ENCODE measurements at regions not wholly inside any gene's neighbourhood (a gene's known extent, or its start where the extent isn't known, plus 50 kb on each side); places are given as distances from the start of the nearest gene placed in this dataset.
"Not testable (repeated sequence)": the region's sequence is repeated elsewhere in the genome, so short reads cannot be mapped to it uniquely, and the experiment has no call there.

DNA sequence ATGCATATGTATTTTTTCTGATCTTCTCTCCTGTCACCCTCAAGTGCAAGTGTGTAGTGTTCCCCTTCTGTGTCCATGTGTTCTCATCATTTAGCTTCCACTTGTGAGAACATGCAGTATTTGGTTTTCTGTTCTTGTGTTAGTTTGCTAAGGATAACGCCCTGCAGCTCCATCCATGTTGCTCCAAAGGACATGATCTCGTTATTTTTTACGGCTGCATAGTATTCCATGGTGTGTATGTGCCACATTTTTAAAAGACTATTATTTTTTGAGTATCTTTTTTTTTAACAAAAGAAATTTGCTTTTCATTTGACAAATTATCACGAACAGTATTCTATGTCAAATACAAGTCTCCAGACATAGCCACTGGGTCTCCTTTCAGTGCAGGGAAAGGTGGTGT lies 110.1 kb upstream of the ZNF746 start:
- DNase-seq (ENCODE audit: low read depth in 4 of 4, low spot score in 3 of 4) = no peak

DNA sequence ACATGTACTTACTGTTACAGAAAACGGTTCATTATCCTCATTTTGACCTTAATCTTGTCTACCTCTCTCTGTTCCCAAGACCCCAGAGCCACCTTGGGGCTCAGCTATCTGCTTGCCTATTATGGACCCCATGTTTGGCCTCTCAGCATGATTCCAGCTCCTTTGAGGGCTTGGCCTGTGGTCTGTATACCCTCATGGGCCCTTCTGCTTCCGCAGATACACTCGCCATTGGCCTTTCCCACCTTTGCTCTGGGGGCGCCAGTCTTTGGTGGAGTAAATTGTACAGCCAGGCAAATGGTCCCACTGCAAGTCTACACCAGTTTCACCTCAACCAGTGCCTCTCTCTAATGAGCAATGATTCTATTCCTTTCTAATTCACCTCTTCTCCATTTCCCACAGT lies 109.2 kb upstream of the ZNF746 start:
- no peak for DNase-seq (ENCODE audit: low read depth in 4 of 4, low spot score in 3 of 4)

DNA sequence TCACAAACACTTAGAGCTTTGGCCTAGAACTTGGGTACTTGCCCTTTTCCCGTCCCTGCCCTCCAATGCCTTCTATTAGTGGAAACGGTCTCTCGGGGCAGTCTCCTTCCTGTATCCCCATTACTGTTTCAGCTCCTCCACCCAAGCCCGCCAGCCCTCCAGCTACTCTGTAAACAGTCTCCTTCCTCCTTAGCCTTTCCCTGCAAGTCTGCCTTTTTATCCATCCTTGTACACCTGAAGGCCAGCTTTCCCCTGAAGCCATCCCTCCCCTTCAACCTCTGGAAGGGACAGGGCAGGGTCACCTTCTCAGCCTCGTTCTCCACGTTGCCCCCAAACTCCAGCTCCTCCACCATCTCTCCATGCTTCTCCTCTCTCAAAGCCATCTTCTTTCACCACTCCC lies 108.1 kb upstream of the ZNF746 start:
- no peak for DNase-seq (ENCODE audit: low read depth in 4 of 4, low spot score in 3 of 4)

DNA sequence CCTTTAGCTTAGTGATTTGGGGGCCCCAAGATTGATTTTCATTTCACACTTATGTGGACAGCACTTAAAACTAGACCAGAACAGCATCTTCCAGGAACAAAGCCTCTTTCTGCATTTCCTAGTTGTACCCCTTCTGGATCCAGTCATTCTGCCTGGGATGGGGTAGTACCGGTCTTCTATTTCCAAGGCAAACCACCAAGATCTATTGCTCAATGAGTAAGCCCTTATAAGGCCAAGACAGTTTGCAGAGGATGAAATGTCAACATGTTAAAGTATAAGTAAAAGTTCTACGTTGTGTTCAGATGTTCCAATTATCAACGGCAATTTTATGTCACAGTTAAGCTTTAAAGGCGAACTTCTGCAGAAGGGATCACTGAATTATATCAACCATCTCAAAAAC lies 106.9 kb upstream of the ZNF746 start:
- DNase-seq (ENCODE audit: low read depth in 4 of 4, low spot score in 3 of 4) = no peak

- not testable (repeated sequence) for DNase-seq (ENCODE audit: low read depth in 4 of 4, low spot score in 3 of 4)
Measured at GRCh38 chr7:149600669-149601330, 103.2 kb upstream of the ZNF746 start.

DNA sequence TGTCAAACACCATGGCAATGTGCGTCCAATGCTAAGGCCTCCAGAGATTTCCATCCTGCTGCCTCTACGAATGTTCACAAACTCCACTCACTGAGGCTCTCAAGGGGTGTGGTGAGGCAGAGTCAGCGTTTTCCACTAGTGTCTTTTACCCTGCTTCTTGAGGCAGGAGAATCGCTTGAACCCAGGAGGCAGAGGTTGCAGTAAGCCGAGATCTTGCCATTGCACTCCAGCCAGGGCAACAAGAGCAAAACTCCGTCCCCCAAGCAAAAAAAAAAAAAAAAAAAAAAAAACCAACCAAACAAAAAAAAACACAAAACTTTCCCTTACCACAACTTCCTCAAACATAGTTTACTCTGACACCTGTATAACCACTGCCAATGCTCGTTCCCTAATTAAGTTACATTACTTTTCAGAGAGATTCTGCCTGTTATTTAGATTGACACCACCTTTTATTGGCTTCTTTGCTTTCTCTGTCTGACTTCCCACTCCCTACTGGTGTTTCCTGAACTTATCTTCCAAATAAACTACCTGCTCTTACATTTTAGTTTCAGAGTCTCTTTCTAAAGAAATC lies 102.1 kb upstream of the ZNF746 start:
- no peak for DNase-seq (ENCODE audit: low read depth in 4 of 4, low spot score in 3 of 4)

- no peak for DNase-seq (ENCODE audit: low read depth in 4 of 4, low spot score in 3 of 4)
Measured at GRCh38 chr7:149598721-149599308, 101.2 kb upstream of the ZNF746 start.

DNA sequence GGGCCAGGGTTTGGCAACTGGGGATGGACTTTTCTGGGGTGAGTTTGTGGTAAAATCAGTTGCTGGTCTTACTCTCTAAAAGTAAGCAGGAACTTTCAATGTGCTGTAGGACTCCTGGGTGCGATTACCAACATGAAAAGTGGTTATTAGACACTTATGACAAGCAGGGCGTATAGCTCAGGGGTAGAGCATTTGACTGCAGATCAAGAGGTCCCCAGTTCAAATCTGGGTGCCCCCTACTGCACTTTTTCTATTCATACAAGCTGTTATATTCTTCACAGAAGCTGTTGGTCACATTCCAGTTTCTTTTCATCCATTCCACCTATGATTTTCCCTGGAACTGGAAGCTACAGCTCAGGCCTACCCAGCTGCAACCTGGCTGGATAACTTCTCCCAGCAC lies 100.2 kb upstream of the ZNF746 start:
- DNase-seq (ENCODE audit: low read depth in 4 of 4, low spot score in 3 of 4) = not testable (repeated sequence)

- no peak for DNase-seq (ENCODE audit: low read depth in 4 of 4, low spot score in 3 of 4)
Measured at GRCh38 chr7:149595541-149595940, 97.9 kb upstream of the ZNF746 start.

- no peak for DNase-seq (ENCODE audit: low read depth in 4 of 4, low spot score in 3 of 4)
Measured at GRCh38 chr7:149595078-149595477, 97.5 kb upstream of the ZNF746 start.

DNA sequence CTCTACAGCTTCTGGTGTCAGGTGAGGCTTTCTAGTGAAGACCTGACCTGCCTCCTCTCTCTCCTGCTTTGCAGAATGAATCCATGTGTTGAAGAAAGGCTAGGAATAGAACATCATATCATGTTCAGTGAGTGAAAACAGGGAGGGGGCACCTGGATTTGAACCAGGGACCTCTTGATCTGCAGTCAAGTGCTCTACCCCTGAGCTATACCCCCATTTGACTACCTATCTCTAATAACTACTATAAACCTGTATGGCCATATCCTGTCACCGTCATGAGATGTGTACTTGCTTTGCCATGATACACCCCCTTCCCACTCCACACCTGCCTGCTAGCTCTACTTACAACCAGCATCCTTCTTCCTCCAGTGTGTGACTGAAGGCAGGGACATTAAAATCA lies 91.3 kb upstream of the ZNF746 start:
- no peak for DNase-seq (ENCODE audit: low read depth in 4 of 4, low spot score in 3 of 4)

DNA sequence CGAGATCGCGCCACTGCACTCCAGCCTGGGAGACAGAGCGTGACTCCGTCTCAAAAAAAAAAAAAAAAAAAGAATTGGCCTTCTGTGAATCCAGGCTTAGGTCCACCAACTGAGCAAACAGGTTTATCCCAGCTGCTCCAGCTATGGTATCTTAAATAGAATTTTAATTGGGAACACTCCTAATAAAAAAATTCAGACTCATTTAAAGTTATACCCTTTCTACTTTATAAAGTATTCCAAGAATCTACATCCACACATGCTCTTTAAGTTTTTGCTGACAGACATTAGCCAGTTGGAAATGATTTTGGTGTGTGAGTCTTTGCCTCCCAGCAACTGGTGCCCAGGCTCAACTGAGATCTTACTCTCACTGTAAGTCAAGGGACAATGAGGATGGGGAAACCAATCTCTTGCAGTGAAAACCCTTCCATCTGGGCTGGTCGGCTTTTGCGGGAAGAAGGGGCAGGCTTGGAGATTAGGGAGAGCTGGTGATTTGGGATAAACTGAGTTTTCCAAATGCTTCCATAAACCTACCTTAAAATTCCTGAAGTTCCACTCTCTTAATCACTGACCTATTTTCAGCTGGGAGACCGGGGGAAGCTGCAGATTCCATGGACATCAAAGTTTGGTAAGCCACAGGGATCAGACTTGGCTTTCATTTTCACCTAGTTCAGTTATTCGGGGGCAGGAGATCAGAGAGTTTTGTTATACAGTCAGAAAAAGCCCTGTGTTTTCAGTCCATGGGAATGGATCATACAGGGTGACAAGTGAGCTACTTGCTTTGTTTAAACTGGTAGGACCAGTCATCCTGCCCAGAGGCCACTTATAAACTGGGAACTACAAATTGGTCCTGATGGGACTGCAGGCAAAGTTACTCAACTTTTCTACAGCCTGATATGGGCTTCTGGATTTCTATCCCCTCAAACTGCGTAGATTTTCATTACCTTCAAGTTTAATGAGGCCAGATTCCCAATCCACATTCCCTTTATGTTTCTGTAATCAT lies 89.3 kb upstream of the ZNF746 start:
- DNase-seq (ENCODE audit: low read depth in 4 of 4, low spot score in 3 of 4) = no peak

DNA sequence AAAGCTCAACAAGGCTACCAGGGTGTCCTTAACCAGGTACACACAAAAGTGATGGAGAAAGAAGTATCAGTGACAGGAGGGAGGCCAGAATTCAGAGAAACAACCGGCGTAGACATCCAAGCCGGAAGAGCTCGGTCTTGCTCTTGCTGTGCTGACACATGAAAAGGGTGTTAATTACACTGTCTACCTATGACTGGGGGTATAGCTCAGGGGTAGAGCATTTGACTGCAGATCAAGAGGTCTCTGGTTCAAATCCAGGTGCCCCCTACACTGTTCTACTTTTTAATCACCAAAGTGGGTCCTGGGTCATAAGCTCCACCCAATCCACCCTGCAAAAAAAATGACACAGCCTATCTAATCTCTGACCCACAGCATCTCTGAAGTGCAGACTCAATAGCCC lies 86.9 kb upstream of the ZNF746 start:
- no peak for DNase-seq (ENCODE audit: low read depth in 4 of 4, low spot score in 3 of 4)

DNA sequence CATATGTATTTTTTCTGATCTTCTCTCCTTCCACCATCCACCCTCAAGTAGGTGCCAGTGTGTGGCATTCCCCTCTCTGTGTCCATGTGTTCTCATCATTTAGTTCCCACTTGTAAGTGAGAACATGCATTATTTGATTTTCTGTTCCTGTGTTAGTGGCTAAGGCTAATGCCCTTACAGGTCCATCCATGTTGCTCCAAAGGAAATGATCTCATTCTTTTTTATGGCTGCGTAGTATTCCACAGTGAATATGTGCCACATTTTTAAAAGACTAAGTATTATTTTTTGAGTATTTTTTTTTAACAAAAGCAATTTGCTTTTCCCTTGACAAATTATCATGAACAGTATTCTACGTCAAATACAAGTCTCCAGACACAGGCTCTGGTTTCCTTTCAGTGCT lies 86.4 kb upstream of the ZNF746 start:
- no peak for DNase-seq (ENCODE audit: low read depth in 4 of 4, low spot score in 3 of 4)

DNA sequence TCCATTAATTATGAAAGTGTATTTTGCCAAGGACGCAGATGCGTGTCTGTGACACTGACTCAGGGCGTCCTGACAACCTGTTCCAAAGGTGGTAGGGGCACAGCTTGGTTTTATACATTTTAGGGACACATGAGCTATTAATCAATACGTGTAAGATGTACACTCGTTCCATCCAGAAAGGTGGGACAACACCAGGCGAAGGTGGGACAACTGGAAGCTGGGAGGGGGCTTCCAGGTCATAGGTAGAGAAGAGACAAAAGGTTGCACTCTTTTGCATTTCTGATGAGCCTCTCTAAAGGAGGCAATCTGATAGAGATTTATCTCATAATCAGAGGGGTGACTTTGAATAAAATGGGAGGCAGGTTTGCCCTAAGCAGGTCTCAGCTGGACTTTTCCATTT lies 82.7 kb upstream of the ZNF746 start:
- DNase-seq (ENCODE audit: low read depth in 4 of 4, low spot score in 3 of 4) = no peak

- not testable (repeated sequence) for DNase-seq (ENCODE audit: low read depth in 4 of 4, low spot score in 3 of 4)
Measured at GRCh38 chr7:149579365-149579764, 81.8 kb upstream of the ZNF746 start.

DNA sequence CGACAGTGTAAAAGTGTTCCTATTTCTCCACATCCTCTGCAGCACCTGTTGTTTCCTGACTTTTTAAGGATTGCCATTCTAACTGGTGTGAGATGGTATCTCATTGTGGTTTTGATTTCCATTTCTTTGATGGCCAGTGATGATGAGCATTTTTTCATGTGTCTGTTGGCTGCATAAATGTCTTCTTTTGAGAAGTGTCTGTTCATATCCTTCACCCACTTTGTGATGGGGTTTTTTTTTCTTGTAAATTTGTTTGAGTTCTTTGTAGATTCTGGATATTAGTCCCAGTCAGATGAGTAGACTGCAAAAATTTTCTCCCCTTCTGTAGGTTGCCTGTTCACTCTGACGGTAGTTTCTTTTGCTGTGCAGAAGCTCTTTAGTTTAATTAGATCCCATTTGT lies 76.8 kb upstream of the ZNF746 start:
- DNase-seq (ENCODE audit: low read depth in 4 of 4, low spot score in 3 of 4) = not testable (repeated sequence)

DNA sequence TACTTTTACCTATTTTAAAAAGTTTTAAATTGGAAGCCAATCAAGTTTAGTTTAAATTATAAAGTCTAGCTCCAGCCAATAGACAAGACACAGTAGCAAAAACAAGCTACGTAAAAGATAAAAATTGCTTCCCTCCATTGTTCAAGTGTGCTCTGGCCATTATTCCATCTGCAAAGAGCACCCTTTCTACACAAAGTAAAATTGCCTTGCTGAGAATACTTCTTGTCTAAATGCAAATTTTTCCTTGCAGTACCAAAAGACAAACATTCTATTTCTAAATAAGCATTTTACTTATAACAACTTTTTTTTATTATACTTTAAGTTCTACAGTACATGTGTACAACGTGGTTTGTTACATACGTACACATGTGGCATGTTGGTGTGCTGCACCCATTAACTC lies 75.9 kb upstream of the ZNF746 start:
- DNase-seq (ENCODE audit: low read depth in 4 of 4, low spot score in 3 of 4) = no peak

- DNase-seq (ENCODE audit: low read depth in 4 of 4, low spot score in 3 of 4) = not testable (repeated sequence)
Measured at GRCh38 chr7:149572920-149573319, 75.3 kb upstream of the ZNF746 start.

GRCh38 chr7:149570784-149571183 lies 73.2 kb upstream of the ZNF746 start:
- DNase-seq (ENCODE audit: low read depth in 4 of 4, low spot score in 3 of 4) = no peak

DNA sequence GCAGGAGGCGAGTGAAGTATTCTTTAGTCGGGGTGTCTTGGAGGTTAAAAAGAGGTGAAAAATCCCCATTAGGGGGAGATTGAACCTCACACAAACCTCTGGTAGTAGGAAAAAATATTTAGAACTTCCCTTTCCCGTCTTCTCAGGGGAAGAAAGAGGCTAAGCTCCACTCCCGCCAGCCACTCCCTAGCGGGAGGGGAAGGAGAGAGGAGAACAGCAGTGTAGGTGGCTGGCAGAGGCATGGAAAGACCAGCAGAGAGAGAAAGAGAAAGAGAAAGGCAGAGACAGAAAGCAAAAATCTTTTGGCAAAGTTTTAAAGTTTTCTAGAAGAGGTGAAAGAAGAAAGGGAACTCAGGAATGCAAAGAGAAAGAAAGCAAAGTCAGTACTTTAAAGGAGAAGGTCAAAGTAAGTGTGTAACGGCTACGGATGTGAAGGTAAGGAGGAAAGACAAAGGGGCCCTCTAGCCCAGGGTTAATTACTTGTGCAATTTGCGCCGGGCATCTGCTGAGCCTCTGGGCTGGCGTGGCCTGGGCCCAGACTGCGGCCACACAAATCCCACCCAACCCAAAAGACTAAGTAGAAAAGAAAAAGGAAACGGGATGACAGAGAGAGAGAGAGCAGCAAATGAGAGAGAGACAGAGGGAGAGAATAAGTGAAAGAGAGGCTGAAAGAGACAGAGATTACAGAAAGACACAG lies 72.3 kb upstream of the ZNF746 start:
- no peak for DNase-seq (ENCODE audit: low read depth in 4 of 4, low spot score in 3 of 4)

All from left renal pelvis (tissue), 4 donors.